ENCODE measurements at regions not wholly inside any gene's neighbourhood (a gene's known extent, or its start where the extent isn't known, plus 50 kb on each side); places are given as distances from the start of the nearest gene placed in this dataset.

DNA sequence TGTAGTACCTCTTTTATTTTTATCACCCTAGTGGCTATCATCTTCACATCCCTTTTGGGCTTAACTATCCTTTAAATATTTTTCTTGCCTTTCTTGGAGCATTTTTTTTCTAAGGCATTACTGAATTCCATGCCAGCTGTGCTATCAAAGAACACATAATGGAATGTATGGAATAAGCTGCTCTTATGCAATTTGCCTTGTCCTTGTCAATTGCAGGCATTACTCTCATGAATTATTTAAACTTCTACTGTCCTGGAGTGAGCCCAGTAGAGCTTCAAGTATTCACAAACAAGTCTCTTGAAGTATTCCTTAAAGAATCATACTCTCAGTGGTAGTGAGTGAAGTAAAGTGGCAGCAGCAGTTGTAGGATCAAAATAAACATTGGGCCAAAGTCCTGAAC, 144.6 kb upstream of the IGFBP7 start:
- TF ChIP-seq, protein P1, sequence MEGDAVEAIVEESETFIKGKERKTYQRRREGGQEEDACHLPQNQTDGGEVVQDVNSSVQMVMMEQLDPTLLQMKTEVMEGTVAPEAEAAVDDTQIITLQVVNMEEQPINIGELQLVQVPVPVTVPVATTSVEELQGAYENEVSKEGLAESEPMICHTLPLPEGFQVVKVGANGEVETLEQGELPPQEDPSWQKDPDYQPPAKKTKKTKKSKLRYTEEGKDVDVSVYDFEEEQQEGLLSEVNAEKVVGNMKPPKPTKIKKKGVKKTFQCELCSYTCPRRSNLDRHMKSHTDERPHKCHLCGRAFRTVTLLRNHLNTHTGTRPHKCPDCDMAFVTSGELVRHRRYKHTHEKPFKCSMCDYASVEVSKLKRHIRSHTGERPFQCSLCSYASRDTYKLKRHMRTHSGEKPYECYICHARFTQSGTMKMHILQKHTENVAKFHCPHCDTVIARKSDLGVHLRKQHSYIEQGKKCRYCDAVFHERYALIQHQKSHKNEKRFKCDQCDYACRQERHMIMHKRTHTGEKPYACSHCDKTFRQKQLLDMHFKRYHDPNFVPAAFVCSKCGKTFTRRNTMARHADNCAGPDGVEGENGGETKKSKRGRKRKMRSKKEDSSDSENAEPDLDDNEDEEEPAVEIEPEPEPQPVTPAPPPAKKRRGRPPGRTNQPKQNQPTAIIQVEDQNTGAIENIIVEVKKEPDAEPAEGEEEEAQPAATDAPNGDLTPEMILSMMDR (IDR thresholded peaks at IDR 0.05): no peak
- TF ChIP-seq POLR2AphosphoS5 (IDR thresholded peaks at IDR 0.05) (no peak), POLR2A (IDR thresholded peaks at IDR 0.05) (no peak), EP300 (IDR thresholded peaks at IDR 0.05; ENCODE audit: low read depth) (no peak)

All from transverse colon (tissue), 4 donors.